HG02763 (cell line): ENCODE measurements at regions not wholly inside any gene's neighbourhood (a gene's known extent, or its start where the extent isn't known, plus 50 kb on each side); places are given as distances from the start of the nearest gene placed in this dataset.

ENCODE experiments used
- ATAC-seq: cut with Tn5 transposase; IDR thresholded peaks from one replicate; pipeline ENCODE4 v1.9.1; 2021; ENCODE audit warnings: mild to moderate bottlenecking, moderate library complexity; ENCODE audit not compliant: unreplicated experiment

DNA sequence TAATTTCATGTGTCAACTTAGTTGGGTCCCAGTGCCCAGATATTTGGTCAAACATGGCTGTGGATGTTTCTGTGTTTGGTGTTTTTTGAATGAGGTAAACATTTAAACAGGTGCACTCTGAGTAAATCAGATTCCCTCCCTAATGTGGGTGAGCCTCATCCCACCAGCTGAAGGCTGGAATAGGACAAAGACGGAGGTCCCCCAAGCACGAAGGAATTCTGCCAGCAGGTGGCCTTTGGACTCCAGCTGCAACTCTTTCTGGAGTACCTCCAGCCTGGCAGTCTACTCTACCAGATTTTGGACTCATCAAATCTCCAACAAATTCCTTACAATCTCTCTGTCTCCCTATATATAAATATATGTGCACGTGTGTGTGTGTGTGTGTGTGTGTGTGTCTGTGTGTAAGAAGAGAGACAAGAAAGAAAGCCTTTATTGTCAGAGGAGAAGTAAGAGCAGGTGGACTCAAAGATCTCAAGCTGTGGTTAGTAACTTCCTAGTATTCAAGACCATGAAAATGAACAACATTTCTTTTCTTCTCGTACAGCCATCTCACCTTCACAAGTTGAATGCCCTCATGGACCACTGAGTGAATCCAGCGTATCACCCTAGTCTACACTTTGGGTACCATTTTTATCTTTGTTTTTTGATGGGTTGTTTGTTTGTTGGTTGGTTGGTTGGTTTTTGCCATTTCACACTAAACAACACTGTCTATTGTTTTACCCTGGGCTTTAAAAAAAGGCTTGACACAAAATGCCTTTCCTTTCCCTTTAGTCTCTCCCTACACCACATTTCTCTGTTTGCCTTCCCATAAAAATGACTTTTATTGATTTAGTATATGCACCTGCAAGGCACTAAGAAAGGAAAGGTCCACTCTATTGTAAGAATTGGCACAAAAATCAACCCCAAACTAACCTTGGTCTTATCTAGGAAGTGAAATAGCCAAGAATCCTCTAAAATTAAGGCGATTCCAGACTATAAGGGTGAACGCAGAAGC, 118.7 kb downstream of the TENT4A start:
- no peak for ATAC-seq

DNA sequence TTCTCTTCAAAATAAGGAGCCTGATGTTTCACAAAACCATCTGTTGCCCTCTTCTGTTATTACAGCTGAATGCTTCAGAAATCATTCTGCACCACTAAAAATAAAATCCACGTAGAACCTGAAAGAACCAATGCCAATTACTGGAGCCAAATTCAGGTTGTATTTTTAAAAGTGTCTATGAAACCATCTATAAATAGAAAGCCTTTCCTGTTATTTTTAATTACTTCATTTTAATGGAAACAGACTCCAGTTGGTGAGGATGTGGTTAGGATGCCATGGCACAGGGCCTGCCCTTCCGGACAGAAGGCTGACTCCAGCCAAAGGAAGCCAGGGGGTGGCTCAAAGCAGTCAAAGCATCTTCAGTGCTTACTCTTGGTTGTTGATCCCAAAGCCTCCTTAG, 119.8 kb downstream of the TENT4A start:
- ATAC-seq: no peak

DNA sequence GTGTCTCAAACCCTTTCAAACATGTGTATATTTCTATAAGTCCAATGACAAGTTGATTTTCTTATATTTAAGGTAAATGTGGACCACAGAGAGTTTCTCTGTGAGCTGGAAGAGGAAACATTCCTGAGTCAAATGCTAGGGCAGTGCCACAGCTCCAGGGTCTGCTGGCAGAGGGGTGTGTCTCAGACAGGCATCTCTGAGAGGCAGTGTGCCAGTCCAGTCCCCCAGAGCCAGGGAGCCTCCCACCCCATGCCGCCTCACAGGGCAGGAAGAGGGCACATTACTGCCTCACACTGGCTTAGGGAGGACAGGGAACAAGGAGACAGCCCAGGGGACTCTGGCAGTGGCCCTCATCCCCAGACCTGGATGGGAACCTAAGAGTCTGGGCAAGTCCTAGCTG, 120.2 kb downstream of the TENT4A start:
- ATAC-seq: no peak

DNA sequence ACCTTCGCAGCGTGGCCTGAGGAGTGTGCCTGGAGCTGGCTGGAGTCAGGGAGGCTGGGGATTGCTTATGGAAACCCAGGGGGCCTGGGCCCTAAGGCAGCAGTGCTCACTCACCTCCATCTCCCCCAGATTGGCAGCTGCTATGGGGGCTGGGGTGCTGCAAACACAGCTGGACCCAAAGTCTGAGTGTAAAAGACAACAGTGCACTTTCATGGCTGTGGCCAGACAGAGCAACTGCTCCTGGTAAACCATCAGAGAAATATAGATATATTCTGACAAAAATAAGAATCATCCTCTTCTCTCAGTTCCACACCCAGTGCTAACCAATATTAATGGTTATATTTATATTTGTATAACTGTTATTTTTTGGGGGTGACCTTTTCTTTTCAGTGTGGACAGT, 123.9 kb downstream of the TENT4A start:
- ATAC-seq: no peak

DNA sequence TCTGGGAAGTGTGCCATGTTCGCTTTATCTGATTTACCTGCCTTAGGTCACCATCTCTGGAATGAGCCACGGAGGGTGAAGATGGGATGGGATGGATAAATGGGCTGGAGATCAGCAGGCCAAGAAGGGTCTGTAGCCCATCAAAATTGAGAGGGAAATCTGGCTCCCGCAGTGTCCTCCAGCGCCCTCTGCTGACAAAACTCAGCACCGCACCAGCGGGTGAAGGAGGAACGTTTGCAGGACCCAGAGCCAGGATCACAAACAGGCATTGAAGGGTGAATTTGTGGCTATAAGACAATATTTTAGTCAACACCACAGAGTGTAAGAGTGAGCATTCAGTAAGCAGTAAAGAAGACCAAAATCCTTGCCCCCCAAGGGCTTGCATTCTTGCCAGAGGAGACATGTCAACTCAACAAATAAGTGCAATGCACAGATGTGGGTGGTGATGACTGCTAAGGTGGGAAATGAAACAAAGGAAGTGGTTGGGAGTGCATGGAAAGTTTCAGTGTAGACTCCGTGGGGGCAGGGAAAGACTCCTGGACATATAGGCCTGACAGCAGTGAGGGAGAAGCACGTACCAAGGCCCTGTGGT, 124.4 kb downstream of the TENT4A start:
- ATAC-seq: no peak

DNA sequence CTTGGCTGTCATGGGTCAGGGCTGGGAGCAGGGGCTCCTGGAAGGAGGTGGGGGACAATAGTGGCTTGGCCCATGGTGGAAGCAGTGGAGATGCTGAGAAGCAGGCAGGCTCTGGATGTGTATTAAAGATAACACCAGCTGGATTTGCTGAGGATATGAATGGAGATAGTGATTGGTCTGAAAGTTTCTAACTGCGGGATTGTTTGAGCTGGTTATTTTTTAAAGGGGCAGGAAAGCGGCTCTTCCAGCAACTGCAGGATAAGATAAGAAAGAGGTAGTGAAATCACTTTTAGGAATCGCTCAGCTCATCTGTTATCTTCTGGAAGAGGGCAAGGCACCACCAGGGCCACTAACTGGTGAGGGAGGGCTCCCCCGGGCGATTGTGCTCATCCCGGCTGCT, 125.5 kb downstream of the TENT4A start:
- no peak for ATAC-seq

DNA sequence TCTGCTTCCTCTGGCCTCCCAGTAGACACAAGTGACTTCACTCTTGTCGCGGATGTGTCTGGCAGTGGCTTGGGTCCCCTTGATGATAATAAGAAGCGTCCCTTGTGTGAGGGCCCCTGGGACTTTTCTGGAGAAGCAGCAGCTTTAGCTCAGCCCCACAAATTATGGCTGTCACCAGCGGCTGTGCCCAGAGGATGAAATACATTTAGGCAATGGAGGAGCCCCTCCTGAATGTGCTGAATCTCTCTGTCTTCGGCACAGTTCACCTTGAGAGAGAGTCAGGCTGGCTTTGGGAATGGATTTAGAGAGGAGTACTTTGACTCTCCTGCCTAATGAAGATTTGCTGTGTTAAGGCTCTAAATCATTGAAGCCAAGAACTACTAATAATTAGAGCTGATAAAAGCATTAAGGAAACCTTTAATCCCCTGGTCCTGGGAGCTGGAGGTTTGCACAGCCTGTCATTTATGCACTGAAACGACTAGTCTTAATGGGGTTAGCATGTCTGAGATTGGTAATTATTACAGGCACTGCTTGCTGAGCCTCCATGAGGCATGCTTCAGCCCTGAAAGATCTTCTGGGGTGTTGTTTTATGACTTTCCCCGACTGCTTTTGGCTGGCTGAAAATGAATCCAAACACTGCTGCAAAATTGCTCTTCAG, 127.0 kb downstream of the TENT4A start:
- ATAC-seq: no peak

DNA sequence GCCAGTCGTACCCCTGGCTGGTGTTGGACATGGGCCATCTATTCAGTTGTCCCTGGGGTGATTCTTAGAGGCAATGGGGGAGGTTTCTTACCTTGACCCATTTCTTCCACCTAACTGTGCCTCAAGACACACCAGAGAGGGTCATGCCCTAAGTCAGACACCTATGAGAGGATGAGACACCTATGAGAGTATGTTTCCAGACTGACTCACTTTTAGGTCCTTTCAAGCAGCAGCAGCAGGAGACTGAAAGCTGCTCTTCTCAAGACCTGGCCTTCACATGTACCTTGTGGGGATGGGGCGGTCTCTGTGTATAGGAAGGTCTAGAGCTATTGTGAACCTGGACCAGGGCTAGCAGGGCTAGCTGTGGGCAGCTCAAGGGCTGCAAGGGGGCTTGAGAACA, 130.1 kb downstream of the TENT4A start:
- no peak for ATAC-seq

DNA sequence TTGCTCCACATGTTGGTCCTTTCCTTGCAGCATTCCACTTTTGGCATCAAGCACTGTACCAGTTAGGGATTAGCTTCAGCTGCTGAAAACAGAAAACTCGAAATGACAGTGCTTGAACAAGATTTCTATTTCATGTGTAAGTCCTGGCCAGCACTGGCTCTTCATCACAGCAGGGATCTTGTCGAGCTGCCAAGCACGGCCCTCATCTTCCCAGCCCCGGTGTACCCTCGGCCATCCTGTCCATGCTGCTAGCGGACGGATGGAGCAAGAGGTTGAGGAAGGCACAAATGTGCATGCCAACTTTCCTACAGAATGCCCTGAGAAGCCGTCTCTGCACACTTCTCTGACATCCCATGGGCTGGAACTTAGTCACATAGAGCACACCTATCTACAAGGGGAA, 130.6 kb downstream of the TENT4A start:
- ATAC-seq: no peak

DNA sequence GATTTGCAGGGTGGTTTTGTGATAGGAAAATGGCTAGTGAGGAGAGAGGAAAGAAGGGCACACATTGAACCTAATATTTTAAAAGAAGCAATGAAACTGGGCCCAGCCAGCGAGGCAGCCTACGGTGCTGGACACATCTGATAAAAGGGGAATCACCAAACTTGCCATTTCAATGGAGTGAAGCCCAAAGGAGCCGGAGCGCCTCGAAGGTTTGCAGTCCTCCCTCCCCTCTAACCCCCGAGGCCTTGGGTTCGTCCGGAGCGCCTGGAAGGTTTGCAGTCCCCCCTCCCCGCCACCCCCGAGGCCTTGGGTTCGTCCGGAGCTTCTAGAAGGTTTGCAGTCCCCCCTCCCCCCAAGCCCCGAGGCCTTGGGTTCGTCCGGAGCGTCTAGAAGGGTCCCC, 132.6 kb downstream of the TENT4A start:
- no peak for ATAC-seq

DNA sequence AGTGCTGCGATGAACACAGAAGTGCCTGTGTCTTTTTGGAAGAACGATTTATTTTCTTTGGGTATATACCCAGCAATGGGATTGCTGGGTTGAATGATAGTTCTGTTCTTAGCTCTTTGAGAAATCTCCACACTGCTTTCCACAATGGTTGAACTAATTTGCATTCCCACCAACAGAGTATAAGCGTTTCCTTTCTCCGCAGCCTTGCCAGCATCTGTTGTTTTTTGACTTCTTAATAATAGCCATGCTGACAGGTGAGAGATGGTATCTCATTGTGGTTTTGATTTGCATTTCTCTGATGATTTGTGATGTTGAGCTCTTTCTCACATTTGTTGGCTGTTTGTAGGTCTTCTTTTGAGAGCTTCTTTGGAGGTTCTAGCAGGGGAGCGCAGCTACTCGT, 134.6 kb downstream of the TENT4A start:
- no peak for ATAC-seq

DNA sequence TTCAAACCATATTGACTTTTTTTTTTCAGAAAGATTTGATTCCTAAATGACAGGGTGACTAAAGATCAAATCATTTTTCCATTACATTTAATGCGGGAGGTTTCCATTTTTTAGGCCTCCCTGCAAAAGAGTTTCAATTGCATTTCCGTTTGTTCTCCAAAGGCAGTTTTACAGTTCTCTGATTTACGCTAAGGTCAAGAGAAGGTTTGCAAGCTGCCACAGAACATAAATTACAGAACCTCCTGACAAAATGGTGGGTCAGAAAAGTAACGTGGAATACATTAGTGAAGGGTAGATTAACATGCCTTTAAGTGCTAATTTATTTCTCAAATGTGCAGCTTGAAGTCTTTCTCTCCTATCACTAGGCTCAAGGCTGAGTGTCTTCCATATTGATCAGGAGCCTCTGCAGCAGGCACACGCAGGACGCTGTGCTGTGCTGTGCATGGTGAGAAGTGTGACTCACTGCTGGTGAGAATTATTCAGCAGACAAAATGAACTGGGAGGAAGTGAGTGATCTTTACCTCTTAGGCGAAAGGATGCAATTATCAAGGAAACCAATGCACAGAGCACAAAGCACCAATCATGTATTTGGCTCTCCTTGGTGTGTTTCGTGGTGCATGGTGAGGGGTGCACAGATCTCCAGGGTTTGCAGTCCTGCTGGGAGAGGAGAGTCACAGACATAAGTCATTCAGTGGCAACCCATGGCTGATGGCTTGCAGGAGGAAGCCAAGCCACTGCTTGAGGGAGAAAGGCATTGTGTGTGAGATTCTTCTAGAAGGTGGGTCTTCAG, 136.3 kb downstream of the TENT4A start:
- ATAC-seq: no peak

DNA sequence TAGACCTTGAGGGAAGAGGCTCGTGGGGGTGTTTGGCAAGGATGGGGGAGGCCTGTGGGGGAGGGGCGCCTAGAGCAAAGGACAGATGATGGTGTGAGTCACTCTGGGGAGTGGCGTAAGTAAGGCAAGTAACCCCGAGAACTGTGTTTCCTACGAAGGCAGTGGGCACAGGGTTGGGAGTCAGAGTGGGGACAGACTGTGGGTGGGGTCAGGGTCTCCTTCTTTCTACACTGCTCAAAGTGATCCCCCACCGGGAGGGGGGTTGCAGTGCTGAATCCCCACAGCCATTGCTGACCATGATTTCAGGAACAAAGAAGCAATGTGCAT, 136.8 kb downstream of the TENT4A start:
- no peak for ATAC-seq

DNA sequence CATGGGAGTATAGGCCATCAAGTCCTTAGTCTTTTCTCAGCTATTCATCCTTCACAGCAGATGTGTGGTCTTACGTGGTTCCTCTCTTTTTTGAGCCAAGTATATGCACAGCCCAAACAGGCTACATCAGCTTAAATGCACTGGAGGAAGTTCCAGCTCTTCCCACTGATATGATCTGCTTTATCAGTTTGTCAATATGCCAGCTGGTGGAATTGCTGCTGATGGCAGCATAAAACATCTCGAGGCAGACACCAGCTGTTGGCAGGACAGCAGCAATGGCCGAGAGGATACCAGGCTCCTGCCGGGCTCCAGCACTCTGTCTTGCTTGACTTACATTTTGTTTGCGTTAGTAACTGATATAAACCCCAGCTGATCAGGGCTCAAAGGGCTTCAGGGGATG, 143.4 kb downstream of the TENT4A start:
- no peak for ATAC-seq

DNA sequence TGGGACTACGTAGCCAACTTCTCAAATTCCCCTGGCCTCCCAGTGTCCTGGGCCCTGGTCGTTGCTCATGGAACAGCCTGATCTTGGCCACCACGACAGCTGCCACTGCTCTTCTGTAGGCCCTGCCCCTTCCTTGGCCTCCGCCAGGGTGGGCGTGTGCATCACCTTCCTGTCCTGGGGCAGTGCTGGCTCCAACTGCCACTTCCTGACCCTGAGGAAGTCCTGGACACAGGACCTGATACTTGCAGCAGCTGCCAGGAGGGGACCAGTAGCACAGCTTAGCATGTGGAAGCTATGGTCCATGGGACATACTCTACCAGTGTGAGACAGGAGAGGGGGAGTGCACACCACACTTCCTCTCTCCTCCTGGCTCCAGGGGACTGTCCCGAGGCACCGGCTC, 145.2 kb downstream of the TENT4A start:
- ATAC-seq: no peak

DNA sequence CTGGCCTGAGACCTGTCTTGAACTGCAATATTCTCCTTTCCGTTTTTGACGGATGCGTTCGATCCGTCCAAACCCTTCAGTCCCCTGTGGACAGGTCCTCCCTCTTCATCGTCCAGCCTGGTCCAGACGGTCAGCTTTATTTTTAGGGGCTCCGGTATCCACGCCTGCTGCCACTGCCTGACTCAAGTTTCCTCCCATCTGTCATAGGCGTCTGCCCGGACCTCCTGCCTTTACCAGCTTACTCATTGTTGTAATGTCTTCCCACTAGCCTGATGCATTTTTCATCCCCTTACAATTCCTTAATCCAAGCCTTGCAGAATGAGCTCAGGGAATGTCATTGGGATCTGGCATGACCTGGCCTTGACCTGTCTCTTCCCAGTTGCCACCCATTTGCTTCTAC, 145.8 kb downstream of the TENT4A start:
- ATAC-seq: no peak

DNA sequence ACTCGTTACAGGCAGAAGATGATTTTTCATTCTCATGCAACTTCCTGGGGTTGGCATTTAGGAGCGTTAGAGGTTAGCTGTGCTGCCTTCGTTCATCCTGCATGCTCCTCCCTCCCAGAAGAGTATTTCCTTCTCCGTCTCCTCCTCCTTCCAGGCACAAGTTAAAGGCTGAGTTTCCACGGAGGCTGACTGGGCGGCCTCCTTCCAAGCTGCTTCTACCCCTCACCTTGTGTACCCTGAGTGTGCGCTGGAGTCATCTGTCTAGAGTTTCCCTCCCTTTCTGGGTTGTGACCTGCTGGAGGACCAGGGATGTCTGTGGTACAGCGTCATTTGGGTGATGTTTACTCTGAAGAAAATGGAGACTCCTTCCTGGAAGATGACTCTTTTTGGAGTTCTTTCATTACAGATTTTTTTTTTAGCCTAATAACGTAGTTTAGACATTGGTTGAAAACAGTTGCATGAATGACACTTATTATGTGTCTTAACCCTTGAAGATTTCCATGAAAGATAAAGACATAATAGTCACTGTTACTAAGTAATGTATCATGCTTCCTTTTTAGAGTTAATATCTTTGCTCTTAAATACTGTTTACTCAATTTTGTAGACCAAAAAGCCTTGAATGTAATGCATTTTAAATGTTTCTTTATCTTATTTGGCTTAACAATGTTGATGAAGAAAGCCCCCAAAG, 146.9 kb downstream of the TENT4A start:
- no peak for ATAC-seq

DNA sequence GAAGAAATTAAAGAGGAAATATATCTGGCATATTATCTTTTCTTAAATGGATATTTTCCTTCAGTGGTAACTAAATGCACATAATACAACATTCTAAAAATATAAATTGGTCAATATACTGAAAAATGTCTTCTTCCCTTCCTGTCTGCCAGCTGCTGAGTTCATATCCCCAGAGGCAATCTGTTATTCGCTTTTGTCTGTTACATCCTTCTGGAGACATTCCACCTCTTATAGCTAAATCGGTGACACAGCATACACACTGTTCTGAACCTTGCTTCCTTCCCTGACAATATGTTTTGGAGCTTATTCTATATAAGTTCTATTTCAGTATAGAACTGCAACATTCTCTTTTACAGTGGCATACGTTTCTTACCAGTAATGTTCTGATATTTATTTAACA, 147.8 kb downstream of the TENT4A start:
- no peak for ATAC-seq

DNA sequence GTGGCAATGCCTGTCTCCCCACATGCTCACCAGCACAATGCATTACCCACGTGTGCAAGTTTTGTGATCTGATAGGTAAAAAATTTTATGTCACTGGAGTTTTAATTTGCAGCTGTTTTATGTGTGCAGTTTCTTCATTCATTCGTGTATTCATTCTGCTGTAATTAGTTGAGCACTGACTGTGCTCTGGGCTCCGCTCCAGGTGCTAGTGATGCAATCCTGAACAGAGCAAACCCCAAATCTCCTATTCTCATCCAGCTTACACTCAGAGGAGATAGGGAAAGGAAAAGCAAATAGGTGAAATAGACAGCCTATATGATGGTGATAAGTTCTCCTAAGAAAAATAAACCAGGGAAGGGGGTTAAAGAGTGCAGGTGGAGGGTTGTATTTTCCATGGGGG, 148.4 kb downstream of the TENT4A start:
- no peak for ATAC-seq

DNA sequence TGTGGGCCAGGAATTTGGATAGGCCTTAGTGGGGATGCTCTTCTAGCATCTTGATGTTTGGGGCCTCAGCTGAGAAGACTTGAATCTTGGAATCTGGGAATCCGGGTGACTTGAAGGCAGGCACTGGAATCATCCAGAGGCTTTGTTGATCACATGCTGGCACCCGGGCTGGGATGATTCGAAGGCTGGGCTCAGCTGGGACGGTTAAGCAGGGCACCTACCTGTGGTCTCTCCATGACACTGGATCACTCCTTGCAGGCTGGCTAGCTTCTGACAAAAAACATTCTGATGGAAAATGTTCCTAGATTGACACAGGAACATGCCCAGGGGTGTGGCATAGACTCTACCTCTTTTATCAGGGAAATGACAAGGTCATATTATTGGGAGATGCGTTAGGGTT, 149.1 kb downstream of the TENT4A start:
- no peak for ATAC-seq

DNA sequence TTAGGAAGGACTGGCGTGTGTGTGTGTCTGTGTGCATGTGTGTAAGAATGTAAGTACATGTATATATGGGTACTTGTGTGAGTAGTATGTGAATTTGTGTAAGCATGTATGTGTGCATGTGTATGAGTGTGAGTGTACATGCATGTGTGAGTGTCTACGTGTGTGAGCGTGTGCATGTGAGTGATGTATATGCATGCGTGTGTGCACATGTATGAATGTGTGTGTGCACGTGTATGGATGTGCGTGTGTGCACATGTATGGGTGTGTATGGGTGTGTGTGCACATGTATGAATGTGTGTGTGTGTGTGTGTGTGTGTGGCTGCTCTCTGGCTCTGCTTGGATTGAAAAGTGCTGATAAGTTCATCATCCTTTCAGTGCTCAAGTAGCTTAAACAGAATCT, 154.5 kb downstream of the TENT4A start:
- ATAC-seq: no peak
